Osteoblast (primary cell): ENCODE measurements at regions not wholly inside any gene's neighbourhood (a gene's known extent, or its start where the extent isn't known, plus 50 kb on each side); places are given as distances from the start of the nearest gene placed in this dataset.
"Not testable (repeated sequence)": the region's sequence is repeated elsewhere in the genome, so short reads cannot be mapped to it uniquely, and the experiment has no call there.

Source experiments
- DNase-seq: peaks from one replicate; pipeline ENCODE4 v3.0.0; 2011; ENCODE audit warnings: low spot score, mixed read lengths; ENCODE audit not compliant: insufficient read length; ENCODE audit errors: missing footprints
- H2AFZ ChIP-seq: 2 replicates; pipeline ENCODE4 v1.6.0; 2011; ENCODE audit warnings: mild to moderate bottlenecking, low read length
- H3K27ac ChIP-seq: 2 replicates; pipeline ENCODE4 v1.5.1; 2011; ENCODE audit warnings: mild to moderate bottlenecking, low read depth, low read length, moderate library complexity
- H3K27me3 ChIP-seq: 2 replicates; pipeline ENCODE4 v1.6.0; 2012; ENCODE audit warnings: mild to moderate bottlenecking, control low read depth, inconsistent platforms, low read length, moderate library complexity; ENCODE audit not compliant: insufficient read depth
- H3K36me3 ChIP-seq: 2 replicates; pipeline ENCODE4 v1.5.1; 2011; ENCODE audit warnings: mild to moderate bottlenecking, low read length, control low read depth, moderate library complexity; ENCODE audit not compliant: insufficient read depth
- H3K4me1 ChIP-seq: 2 replicates; pipeline ENCODE4 v1.5.1; 2011; ENCODE audit warnings: mild to moderate bottlenecking, low read length, control low read depth, moderate library complexity; ENCODE audit not compliant: insufficient read depth
- H3K4me2 ChIP-seq: 2 replicates; pipeline ENCODE4 v1.6.0; 2011; ENCODE audit warnings: mild to moderate bottlenecking, low read length; ENCODE audit not compliant: insufficient read depth
- H3K4me3 ChIP-seq: fragments of 200-600 bp; sonication (generic); 3 replicates; pipeline ENCODE4 v1.5.1; 2012; ENCODE audit warnings: mild to moderate bottlenecking, low read length, inconsistent platforms; ENCODE audit not compliant: insufficient read depth
- H3K79me2 ChIP-seq: 2 replicates; pipeline ENCODE4 v1.6.0; 2012; ENCODE audit warnings: mild to moderate bottlenecking, low read length, control low read depth, inconsistent platforms; ENCODE audit not compliant: insufficient read depth
- H3K9me3 ChIP-seq: 2 replicates; pipeline ENCODE4 v1.5.1; 2011; ENCODE audit warnings: low read depth, low read length, control low read depth
- H4K20me1 ChIP-seq: 2 replicates; pipeline ENCODE4 v1.6.0; 2012; ENCODE audit warnings: mild to moderate bottlenecking, low read length, control low read depth; ENCODE audit not compliant: insufficient read depth
- CTCF ChIP-seq: IDR thresholded peaks from 2 replicates; pipeline ENCODE4 v1.5.1; 2011; ENCODE audit warnings: mild to moderate bottlenecking, low read depth, low read length, moderate library complexity; ENCODE audit errors: extremely low read depth

- Histone ChIP-seq H3K4me1 (no peaks in the 10 kb centered on the region), H3K27ac (no peak overlapping the region), H3K27me3 (peaks cover 14% of the 10 kb centered on the region), H3K4me2 (no peak overlapping the region), H2AFZ (no peak overlapping the region), H3K36me3 (no peaks in the 10 kb centered on the region), H3K9me3 (no peaks in the 10 kb centered on the region), H4K20me1 (no peaks in the 10 kb centered on the region), H3K4me3 (no peak overlapping the region), H3K79me2 (no peaks in the 10 kb centered on the region)
- DNase-seq = no peak
- TF ChIP-seq CTCF = no peak
Measured at GRCh38 chr10:63042256-63042655, 90.9 kb upstream of the NRBF2 start.

GRCh38 chr10:63033616-63034185 is 99.4 kb upstream of the NRBF2 start:
- H4K20me1 ChIP-seq, H2AFZ ChIP-seq, H3K36me3 ChIP-seq, H3K4me2 ChIP-seq, H3K9me3 ChIP-seq, H3K27ac ChIP-seq, H3K79me2 ChIP-seq, H3K4me1 ChIP-seq, H3K27me3 ChIP-seq, DNase-seq, H3K4me3 ChIP-seq: not testable (repeated sequence)

GRCh38 chr10:63030536-63030935 is 102.6 kb upstream of the NRBF2 start:
- Histone ChIP-seq H2AFZ (no peak overlapping the region), H3K27ac (no peak overlapping the region), H3K4me3 (no peak overlapping the region), H4K20me1 (no peaks in the 10 kb centered on the region), H3K4me2 (no peak overlapping the region), H3K9me3 (no peaks in the 10 kb centered on the region), H3K36me3 (no peaks in the 10 kb centered on the region), H3K27me3 (peaks cover 6% of the 10 kb centered on the region), H3K79me2 (no peaks in the 10 kb centered on the region), H3K4me1 (no peaks in the 10 kb centered on the region)
- TF ChIP-seq CTCF = no peak
- DNase-seq = no peak

GRCh38 chr10:63027531-63027930 is 105.6 kb upstream of the NRBF2 start:
- Histone ChIP-seq H3K9me3 (no peaks in the 10 kb centered on the region), H3K4me2 (no peak overlapping the region), H2AFZ (no peak overlapping the region), H3K4me1 (no peaks in the 10 kb centered on the region), H4K20me1 (no peaks in the 10 kb centered on the region), H3K27me3 (peaks cover 8% of the 10 kb centered on the region), H3K27ac (no peak overlapping the region), H3K4me3 (no peak overlapping the region), H3K36me3 (no peaks in the 10 kb centered on the region), H3K79me2 (no peaks in the 10 kb centered on the region)
- no peak for TF ChIP-seq CTCF
- DNase-seq = no peak

- H3K9me3 ChIP-seq = no peaks in the 10 kb centered on the region
- no peak overlapping the region for H3K27ac ChIP-seq
- H3K4me1 ChIP-seq = no peaks in the 10 kb centered on the region
- peaks cover 9% of the 10 kb centered on the region for H3K27me3 ChIP-seq
- DNase-seq = no peak
- no peaks in the 10 kb centered on the region for H3K36me3 ChIP-seq
- TF ChIP-seq CTCF = no peak
- no peak overlapping the region for H3K4me2 ChIP-seq
- no peaks in the 10 kb centered on the region for H3K79me2 ChIP-seq
- no peak overlapping the region for H2AFZ ChIP-seq
- no peaks in the 10 kb centered on the region for H4K20me1 ChIP-seq
- H3K4me3 ChIP-seq = no peak overlapping the region
Measured at GRCh38 chr10:63021225-63021624, 111.9 kb upstream of the NRBF2 start.
